ENCODE measurements at regions not wholly inside any gene's neighbourhood (a gene's known extent, or its start where the extent isn't known, plus 50 kb on each side); places are given as distances from the start of the nearest gene placed in this dataset.

GRCh38 chr14:58784931-58785330 lies 147.2 kb downstream of the DACT1 start:
- Histone ChIP-seq H3K9ac (ENCODE audit: low read length) (no peak overlapping the region), H3K27me3 (ENCODE audit: insufficient read depth, low read length) (no peaks in the 10 kb centered on the region), H3K9me2 (ENCODE audit: low read depth, low read length) (no peaks in the 10 kb centered on the region), H3K4me1 (ENCODE audit: insufficient read depth, low read length, severe bottlenecking) (no peaks in the 10 kb centered on the region), H3K4me3 (ENCODE audit: low read depth, low read length, poor library complexity, severe bottlenecking) (no peak overlapping the region), H4K20me1 (ENCODE audit: insufficient read depth, low read length) (no peaks in the 10 kb centered on the region), H3K79me2 (ENCODE audit: insufficient read depth, low read length) (no peaks in the 10 kb centered on the region), H3F3A (ENCODE audit: insufficient read depth, low read length) (no peaks in the 10 kb centered on the region), H3K4me2 (ENCODE audit: low read length) (no peak overlapping the region), H2AFZ (ENCODE audit: low read length) (no peak overlapping the region), H3K36me3 (ENCODE audit: insufficient read depth, low read length) (no peaks in the 10 kb centered on the region), H3K9me3 (ENCODE audit: low read length) (no peaks in the 10 kb centered on the region), H3K27ac (ENCODE audit: low read depth, low read length, poor library complexity, severe bottlenecking) (no peak overlapping the region)
- TF ChIP-seq EZH2 (IDR thresholded peaks at IDR 0.05; ENCODE audit: borderline replicate concordance, low read length), result no peak
- no peak for TF ChIP-seq CTCF (IDR thresholded peaks at IDR 0.05; ENCODE audit: low read length)

GRCh38 chr14:58785701-58786100 lies 147.9 kb downstream of the DACT1 start:
- H4K20me1 ChIP-seq (ENCODE audit: insufficient read depth, low read length), result no peaks in the 10 kb centered on the region
- H3K4me1 ChIP-seq (ENCODE audit: insufficient read depth, low read length, severe bottlenecking), result no peaks in the 10 kb centered on the region
- H3K27me3 ChIP-seq (ENCODE audit: insufficient read depth, low read length), result no peaks in the 10 kb centered on the region
- H3K36me3 ChIP-seq (ENCODE audit: insufficient read depth, low read length), result no peaks in the 10 kb centered on the region
- no peaks in the 10 kb centered on the region for H3K9me3 ChIP-seq (ENCODE audit: low read length)
- H3F3A ChIP-seq (ENCODE audit: insufficient read depth, low read length), result no peaks in the 10 kb centered on the region
- no peaks in the 10 kb centered on the region for H3K9me2 ChIP-seq (ENCODE audit: low read depth, low read length)
- no peak overlapping the region for H2AFZ ChIP-seq (ENCODE audit: low read length)
- TF ChIP-seq CTCF (IDR thresholded peaks at IDR 0.05; ENCODE audit: low read length), result no peak
- H3K4me3 ChIP-seq (ENCODE audit: low read depth, low read length, poor library complexity, severe bottlenecking), result no peak overlapping the region
- no peak overlapping the region for H3K9ac ChIP-seq (ENCODE audit: low read length)
- no peak overlapping the region for H3K4me2 ChIP-seq (ENCODE audit: low read length)
- no peak overlapping the region for H3K27ac ChIP-seq (ENCODE audit: low read depth, low read length, poor library complexity, severe bottlenecking)
- no peaks in the 10 kb centered on the region for H3K79me2 ChIP-seq (ENCODE audit: insufficient read depth, low read length)

GRCh38 chr14:58787592-58787991 lies 149.8 kb downstream of the DACT1 start:
- no peak overlapping the region for H3K9ac ChIP-seq (ENCODE audit: low read length)
- H3K4me3 ChIP-seq (ENCODE audit: low read depth, low read length, poor library complexity, severe bottlenecking), result no peak overlapping the region
- no peaks in the 10 kb centered on the region for H3K36me3 ChIP-seq (ENCODE audit: insufficient read depth, low read length)
- no peaks in the 10 kb centered on the region for H3K27me3 ChIP-seq (ENCODE audit: insufficient read depth, low read length)
- no peaks in the 10 kb centered on the region for H4K20me1 ChIP-seq (ENCODE audit: insufficient read depth, low read length)
- H3F3A ChIP-seq (ENCODE audit: insufficient read depth, low read length), result no peaks in the 10 kb centered on the region
- no peak overlapping the region for H3K4me2 ChIP-seq (ENCODE audit: low read length)
- no peak for TF ChIP-seq EZH2 (IDR thresholded peaks at IDR 0.05; ENCODE audit: borderline replicate concordance, low read length)
- TF ChIP-seq CTCF (IDR thresholded peaks at IDR 0.05; ENCODE audit: low read length), result no peak
- H2AFZ ChIP-seq (ENCODE audit: low read length), result no peak overlapping the region
- H3K4me1 ChIP-seq (ENCODE audit: insufficient read depth, low read length, severe bottlenecking), result no peaks in the 10 kb centered on the region
- no peak overlapping the region for H3K27ac ChIP-seq (ENCODE audit: low read depth, low read length, poor library complexity, severe bottlenecking)
- H3K79me2 ChIP-seq (ENCODE audit: insufficient read depth, low read length), result no peaks in the 10 kb centered on the region
- H3K9me3 ChIP-seq (ENCODE audit: low read length), result no peaks in the 10 kb centered on the region
- H3K9me2 ChIP-seq (ENCODE audit: low read depth, low read length), result no peaks in the 10 kb centered on the region

Data from OCI-LY1 (cell line).